ENCODE measurements at regions not wholly inside any gene's neighbourhood (a gene's known extent, or its start where the extent isn't known, plus 50 kb on each side); places are given as distances from the start of the nearest gene placed in this dataset.

- TF ChIP-seq TP53 (CRISPR knock-in tag; IDR thresholded peaks at IDR 0.05) (no peak), CTCF (IDR thresholded peaks at IDR 0.05) (no peak), USF2 (CRISPR knock-in tag; IDR thresholded peaks at IDR 0.05) (no peak), IRF2 (CRISPR knock-in tag; IDR thresholded peaks at IDR 0.05; ENCODE audit: borderline replicate concordance, low read depth) (no peak), IRF1 (CRISPR knock-in tag; IDR thresholded peaks at IDR 0.05) (no peak), ESRRA (CRISPR knock-in tag; IDR thresholded peaks at IDR 0.05; ENCODE audit: borderline replicate concordance) (no peak), ARID4B (CRISPR knock-in tag; IDR thresholded peaks at IDR 0.05; ENCODE audit: borderline replicate concordance) (no peak), ATF1 (CRISPR knock-in tag; IDR thresholded peaks at IDR 0.05) (no peak)
Observed at GRCh38 chr1:222105861-222106260, 364.0 kb upstream of the DUSP10 start.

All from WTC11 (cell line).